ENCODE measurements at regions not wholly inside any gene's neighbourhood (a gene's known extent, or its start where the extent isn't known, plus 50 kb on each side); places are given as distances from the start of the nearest gene placed in this dataset.

DNA sequence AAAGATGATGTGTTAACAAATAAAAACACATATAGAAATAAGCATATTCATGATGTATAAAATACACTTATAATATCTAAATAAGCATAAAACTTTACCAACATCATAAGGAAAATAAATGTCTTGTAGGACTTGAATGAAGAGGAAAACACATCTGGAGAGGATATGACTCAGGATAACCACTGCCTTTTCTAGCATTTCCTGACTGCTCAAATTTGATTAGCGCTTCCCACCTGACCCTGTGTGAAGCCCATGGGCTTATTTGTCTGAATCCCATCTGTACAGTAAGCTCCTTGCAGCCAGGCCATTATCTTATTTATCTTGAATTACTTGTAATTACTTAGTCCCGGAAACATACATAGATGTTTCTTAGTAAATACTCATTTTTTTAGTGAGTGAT, 608.6 kb downstream of the COL12A1 start (continued):
- no peak for TF ChIP-seq HOXA9 (CRISPR knock-in tag; IDR thresholded peaks at IDR 0.05; ENCODE audit: borderline replicate concordance)
- no peak for TF ChIP-seq TARDBP (CRISPR knock-in tag; IDR thresholded peaks at IDR 0.05)
- TF ChIP-seq MAFG (CRISPR knock-in tag; IDR thresholded peaks at IDR 0.05): no peak

DNA sequence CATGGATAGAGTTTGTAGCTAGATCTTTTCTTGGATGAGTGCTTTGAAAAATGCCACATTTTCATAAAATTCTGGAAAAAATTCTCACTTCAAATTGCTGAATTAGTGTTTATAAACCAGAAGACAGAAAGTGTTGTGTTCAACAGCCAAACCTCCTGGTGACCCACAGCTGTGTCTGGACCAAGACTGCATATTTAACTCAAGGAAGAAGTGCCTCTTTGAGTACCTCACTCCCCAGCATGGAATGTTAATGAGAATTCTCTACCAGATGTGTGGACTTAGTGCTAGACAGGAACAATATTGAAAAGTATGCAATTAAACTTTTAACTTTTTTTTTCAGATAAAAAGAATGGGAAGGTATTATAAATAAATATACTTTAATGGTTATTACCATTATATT, 609.3 kb downstream of the COL12A1 start:
- in situ Hi-C loops (cut with HindIII; ENCODE audit: extremely low pct_ligation_motif_present, low pct_unique_long_range_greater_than_20kb) (loop anchor here (25.0 kb wide), 1 partner anchor 616 kb away; the partner anchor contains the start of gene COL12A1), intact Hi-C loops (cut with micrococcal nuclease; ENCODE audit: unreplicated experiment) (no loop called here)
- H3K4me1 ChIP-seq (ENCODE audit: insufficient read depth, low read length): no peaks in the 10 kb centered on the region
- no peaks in the 10 kb centered on the region for H4K20me1 ChIP-seq (ENCODE audit: insufficient read depth, low read length)
- H3K9ac ChIP-seq (ENCODE audit: insufficient read depth, low read depth, low read length): no peak overlapping the region
- BruUV-seq (replicated peaks): no TSS peak
- FAIRE-seq (no peak), DNase-seq (ENCODE audit: low spot score) (no peak), ATAC-seq (no peak)
- no peak overlapping the region for H3K27ac ChIP-seq (ENCODE audit: extremely low read length, insufficient read depth, low read length)
- no peak overlapping the region for H3K4me2 ChIP-seq (ENCODE audit: low read depth, low read length)
- H3K9me3 ChIP-seq (ENCODE audit: low read length): no peaks in the 10 kb centered on the region
- H3K79me2 ChIP-seq (ENCODE audit: insufficient read depth, low read length): no peaks in the 10 kb centered on the region
- ChIA-PET CTCF (ENCODE audit: low intra/inter-chr PET ratio, low total read pairs) (no interaction called here), POLR2A (no interaction called here)
- H3K27me3 ChIP-seq (ENCODE audit: control insufficient read depth in 1 of 2, insufficient read depth in 2 of 2, low read length in 2 of 2): no peaks in the 10 kb centered on the region
- no peak overlapping the region for H3K4me3 ChIP-seq (replicated peaks in 1 of 3; ENCODE audit: insufficient read depth in 1 of 3, low read depth in 2 of 3, low read length in 3 of 3)
- no peak overlapping the region for H2AFZ ChIP-seq (ENCODE audit: low read length)
- no peaks in the 10 kb centered on the region for H3K36me3 ChIP-seq (replicated peaks in 1 of 2; ENCODE audit: control insufficient read depth in 1 of 2, insufficient read depth in 2 of 2, low read length in 2 of 2)
- TF ChIP-seq, protein P1, sequence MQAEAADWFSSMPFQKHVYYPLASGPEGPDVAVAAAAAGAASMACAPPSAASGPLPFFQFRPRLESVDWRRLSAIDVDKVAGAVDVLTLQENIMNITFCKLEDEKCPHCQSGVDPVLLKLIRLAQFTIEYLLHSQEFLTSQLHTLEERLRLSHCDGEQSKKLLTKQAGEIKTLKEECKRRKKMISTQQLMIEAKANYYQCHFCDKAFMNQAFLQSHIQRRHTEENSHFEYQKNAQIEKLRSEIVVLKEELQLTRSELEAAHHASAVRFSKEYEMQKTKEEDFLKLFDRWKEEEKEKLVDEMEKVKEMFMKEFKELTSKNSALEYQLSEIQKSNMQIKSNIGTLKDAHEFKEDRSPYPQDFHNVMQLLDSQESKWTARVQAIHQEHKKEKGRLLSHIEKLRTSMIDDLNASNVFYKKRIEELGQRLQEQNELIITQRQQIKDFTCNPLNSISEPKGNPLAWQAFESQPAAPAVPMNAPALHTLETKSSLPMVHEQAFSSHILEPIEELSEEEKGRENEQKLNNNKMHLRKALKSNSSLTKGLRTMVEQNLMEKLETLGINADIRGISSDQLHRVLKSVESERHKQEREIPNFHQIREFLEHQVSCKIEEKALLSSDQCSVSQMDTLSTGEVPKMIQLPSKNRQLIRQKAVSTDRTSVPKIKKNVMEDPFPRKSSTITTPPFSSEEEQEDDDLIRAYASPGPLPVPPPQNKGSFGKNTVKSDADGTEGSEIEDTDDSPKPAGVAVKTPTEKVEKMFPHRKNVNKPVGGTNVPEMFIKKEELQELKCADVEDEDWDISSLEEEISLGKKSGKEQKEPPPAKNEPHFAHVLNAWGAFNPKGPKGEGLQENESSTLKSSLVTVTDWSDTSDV (CRISPR knock-in tag; IDR thresholded peaks at IDR 0.05): no peak
- no peak for TF ChIP-seq ZFX (CRISPR knock-in tag; IDR thresholded peaks at IDR 0.05; ENCODE audit: low read depth)
- no peak for TF ChIP-seq ZNF777 (CRISPR knock-in tag; IDR thresholded peaks at IDR 0.05)
- no peak for TF ChIP-seq ZC3H13 (CRISPR knock-in tag; IDR thresholded peaks at IDR 0.05)
- TF ChIP-seq, protein P2, sequence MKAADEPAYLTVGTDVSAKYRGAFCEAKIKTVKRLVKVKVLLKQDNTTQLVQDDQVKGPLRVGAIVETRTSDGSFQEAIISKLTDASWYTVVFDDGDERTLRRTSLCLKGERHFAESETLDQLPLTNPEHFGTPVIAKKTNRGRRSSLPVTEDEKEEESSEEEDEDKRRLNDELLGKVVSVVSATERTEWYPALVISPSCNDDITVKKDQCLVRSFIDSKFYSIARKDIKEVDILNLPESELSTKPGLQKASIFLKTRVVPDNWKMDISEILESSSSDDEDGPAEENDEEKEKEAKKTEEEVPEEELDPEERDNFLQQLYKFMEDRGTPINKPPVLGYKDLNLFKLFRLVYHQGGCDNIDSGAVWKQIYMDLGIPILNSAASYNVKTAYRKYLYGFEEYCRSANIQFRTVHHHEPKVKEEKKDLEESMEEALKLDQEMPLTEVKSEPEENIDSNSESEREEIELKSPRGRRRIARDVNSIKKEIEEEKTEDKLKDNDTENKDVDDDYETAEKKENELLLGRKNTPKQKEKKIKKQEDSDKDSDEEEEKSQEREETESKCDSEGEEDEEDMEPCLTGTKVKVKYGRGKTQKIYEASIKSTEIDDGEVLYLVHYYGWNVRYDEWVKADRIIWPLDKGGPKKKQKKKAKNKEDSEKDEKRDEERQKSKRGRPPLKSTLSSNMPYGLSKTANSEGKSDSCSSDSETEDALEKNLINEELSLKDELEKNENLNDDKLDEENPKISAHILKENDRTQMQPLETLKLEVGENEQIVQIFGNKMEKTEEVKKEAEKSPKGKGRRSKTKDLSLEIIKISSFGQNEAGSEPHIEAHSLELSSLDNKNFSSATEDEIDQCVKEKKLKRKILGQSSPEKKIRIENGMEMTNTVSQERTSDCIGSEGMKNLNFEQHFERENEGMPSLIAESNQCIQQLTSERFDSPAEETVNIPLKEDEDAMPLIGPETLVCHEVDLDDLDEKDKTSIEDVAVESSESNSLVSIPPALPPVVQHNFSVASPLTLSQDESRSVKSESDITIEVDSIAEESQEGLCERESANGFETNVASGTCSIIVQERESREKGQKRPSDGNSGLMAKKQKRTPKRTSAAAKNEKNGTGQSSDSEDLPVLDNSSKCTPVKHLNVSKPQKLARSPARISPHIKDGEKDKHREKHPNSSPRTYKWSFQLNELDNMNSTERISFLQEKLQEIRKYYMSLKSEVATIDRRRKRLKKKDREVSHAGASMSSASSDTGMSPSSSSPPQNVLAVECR (CRISPR knock-in tag; IDR thresholded peaks at IDR 0.05; ENCODE audit: borderline replicate concordance): no peak
- TF ChIP-seq CEBPB (IDR thresholded peaks at IDR 0.05; ENCODE audit: borderline replicate concordance, low read depth, low read length): no peak
- TF ChIP-seq, protein P3, sequence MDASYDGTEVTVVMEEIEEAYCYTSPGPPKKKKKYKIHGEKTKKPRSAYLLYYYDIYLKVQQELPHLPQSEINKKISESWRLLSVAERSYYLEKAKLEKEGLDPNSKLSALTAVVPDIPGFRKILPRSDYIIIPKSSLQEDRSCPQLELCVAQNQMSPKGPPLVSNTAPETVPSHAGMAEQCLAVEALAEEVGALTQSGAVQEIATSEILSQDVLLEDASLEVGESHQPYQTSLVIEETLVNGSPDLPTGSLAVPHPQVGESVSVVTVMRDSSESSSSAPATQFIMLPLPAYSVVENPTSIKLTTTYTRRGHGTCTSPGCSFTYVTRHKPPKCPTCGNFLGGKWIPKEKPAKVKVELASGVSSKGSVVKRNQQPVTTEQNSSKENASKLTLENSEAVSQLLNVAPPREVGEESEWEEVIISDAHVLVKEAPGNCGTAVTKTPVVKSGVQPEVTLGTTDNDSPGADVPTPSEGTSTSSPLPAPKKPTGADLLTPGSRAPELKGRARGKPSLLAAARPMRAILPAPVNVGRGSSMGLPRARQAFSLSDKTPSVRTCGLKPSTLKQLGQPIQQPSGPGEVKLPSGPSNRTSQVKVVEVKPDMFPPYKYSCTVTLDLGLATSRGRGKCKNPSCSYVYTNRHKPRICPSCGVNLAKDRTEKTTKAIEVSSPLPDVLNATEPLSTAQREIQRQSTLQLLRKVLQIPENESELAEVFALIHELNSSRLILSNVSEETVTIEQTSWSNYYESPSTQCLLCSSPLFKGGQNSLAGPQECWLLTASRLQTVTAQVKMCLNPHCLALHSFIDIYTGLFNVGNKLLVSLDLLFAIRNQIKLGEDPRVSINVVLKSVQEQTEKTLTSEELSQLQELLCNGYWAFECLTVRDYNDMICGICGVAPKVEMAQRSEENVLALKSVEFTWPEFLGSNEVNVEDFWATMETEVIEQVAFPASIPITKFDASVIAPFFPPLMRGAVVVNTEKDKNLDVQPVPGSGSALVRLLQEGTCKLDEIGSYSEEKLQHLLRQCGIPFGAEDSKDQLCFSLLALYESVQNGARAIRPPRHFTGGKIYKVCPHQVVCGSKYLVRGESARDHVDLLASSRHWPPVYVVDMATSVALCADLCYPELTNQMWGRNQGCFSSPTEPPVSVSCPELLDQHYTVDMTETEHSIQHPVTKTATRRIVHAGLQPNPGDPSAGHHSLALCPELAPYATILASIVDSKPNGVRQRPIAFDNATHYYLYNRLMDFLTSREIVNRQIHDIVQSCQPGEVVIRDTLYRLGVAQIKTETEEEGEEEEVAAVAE (CRISPR knock-in tag; IDR thresholded peaks at IDR 0.05; ENCODE audit: borderline replicate concordance): no peak

All from HepG2 (cell line).